Uterus (tissue), 3 donors: ENCODE measurements at regions not wholly inside any gene's neighbourhood (a gene's known extent, or its start where the extent isn't known, plus 50 kb on each side); places are given as distances from the start of the nearest gene placed in this dataset.

Source experiments
- DNase-seq, 2 donors: peaks; one replicate each; pipeline ENCODE4 v3.0.0-alpha.2; 2019 to 2020
- H3K27ac ChIP-seq, 2 donors: fragments of 200-600 bp; sonication (generic); 1 replicate in 1 of 2; 2 replicates in 1 of 2; pipeline ENCODE4 v1.5.1; 2016 to 2018
- H3K27me3 ChIP-seq, 2 donors: fragments of 200-600 bp; sonication (generic); one replicate each; pipeline ENCODE4 v1.5.1; 2018 to 2019; ENCODE audit warnings: control low read depth in 1 of 2
- H3K36me3 ChIP-seq, 2 donors: fragments of 200-600 bp; sonication (generic); one replicate each; pipeline ENCODE4 v1.5.1; 2019; ENCODE audit warnings: control low read depth in 1 of 2
- H3K4me1 ChIP-seq, 2 donors: fragments of 200-600 bp; sonication (generic); one replicate each; pipeline ENCODE4 v1.5.1; 2018 to 2019; ENCODE audit warnings: control low read depth in 1 of 2
- H3K4me3 ChIP-seq, 2 donors: fragments of 200-600 bp; sonication (generic); 1 replicate in 1 of 2; 2 replicates in 1 of 2; pipeline ENCODE4 v1.5.1; 2018 to 2019; ENCODE audit warnings: mild to moderate bottlenecking in 1 of 2
- H3K9me3 ChIP-seq, 2 donors: fragments of 200-600 bp; sonication (generic); one replicate each; pipeline ENCODE4 v1.5.1; 2019; ENCODE audit warnings: control low read depth in 1 of 2
- POLR2A ChIP-seq, 2 donors: fragments of 450-650 bp; IDR thresholded peaks; one replicate each; pipeline ENCODE4 v1.6.1; 2016; ENCODE audit warnings: antibody characterized with exemption in 2 of 2, mild to moderate bottlenecking in 1 of 2, moderate library complexity in 1 of 2
- intact Hi-C: fragments of 100-400 bp; cut with DNase I; formaldehyde crosslinking; loops from one replicate; pipeline ENCODE4 v1.15.1; 2023; ENCODE audit warnings: low total_unique reads
- TF ChIP-seq, protein P1 (sequence below), 4 experiments: fragments of 200-600 bp in 2 of 4; fragments of 450-650 bp in 2 of 4; sonication (generic) in 2 of 4; IDR thresholded peaks; one replicate each; pipeline ENCODE4 v1.5.1; 2016 to 2019; ENCODE audit warnings: antibody characterized with exemption in 4 of 4, mild to moderate bottlenecking in 2 of 4, moderate library complexity in 1 of 4
- donor health status: DM: yes; HTN: yes; CAD: no.

DNA sequence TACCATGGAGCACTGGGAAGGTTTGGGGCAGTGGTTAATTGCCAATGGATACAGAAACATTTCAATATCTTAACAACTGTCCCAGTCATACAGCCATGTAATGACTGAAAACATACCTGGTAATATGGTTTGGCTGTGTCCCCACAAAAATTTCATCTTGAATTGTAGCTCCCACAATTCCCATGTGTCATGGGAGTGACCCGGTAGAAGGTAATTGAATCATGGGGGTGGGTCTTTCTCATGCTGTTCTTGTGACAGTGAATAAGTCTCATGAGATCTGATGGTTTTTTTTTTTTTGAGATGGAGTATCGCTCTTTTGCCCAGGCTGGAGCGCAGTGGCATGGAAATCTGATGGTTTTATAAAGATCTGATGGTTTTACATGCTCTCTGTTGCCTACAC is 284.4 kb downstream of the TCF7L2 start:
- H3K4me3 ChIP-seq, result no peak overlapping the region
- no peak for DNase-seq
- no peaks in the 10 kb centered on the region for H3K36me3 ChIP-seq
- TF ChIP-seq, protein P1, sequence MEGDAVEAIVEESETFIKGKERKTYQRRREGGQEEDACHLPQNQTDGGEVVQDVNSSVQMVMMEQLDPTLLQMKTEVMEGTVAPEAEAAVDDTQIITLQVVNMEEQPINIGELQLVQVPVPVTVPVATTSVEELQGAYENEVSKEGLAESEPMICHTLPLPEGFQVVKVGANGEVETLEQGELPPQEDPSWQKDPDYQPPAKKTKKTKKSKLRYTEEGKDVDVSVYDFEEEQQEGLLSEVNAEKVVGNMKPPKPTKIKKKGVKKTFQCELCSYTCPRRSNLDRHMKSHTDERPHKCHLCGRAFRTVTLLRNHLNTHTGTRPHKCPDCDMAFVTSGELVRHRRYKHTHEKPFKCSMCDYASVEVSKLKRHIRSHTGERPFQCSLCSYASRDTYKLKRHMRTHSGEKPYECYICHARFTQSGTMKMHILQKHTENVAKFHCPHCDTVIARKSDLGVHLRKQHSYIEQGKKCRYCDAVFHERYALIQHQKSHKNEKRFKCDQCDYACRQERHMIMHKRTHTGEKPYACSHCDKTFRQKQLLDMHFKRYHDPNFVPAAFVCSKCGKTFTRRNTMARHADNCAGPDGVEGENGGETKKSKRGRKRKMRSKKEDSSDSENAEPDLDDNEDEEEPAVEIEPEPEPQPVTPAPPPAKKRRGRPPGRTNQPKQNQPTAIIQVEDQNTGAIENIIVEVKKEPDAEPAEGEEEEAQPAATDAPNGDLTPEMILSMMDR (IDR thresholded peaks at IDR 0.05), result no peak
- no peak for TF ChIP-seq POLR2A (IDR thresholded peaks at IDR 0.05)
- no peak overlapping the region for H3K27ac ChIP-seq
- no peaks in the 10 kb centered on the region for H3K9me3 ChIP-seq
- H3K4me1 ChIP-seq, result no peaks in the 10 kb centered on the region
- intact Hi-C loops, result no loop called here
- no peaks in the 10 kb centered on the region for H3K27me3 ChIP-seq

GRCh38 chr10:113235508-113235907 is 285.5 kb downstream of the TCF7L2 start:
- intact Hi-C loops, result no loop called here
- DNase-seq, result no peak

GRCh38 chr10:113236998-113237397 is 287.0 kb downstream of the TCF7L2 start:
- intact Hi-C loops, result no loop called here

More at GRCh38 chr10:113235508-113235907, 285.5 kb downstream of the TCF7L2 start:
- no peaks in the 10 kb centered on the region for H3K9me3 ChIP-seq
- no peaks in the 10 kb centered on the region for H3K36me3 ChIP-seq
- no peak overlapping the region for H3K27ac ChIP-seq
- H3K4me1 ChIP-seq, result no peaks in the 10 kb centered on the region
- TF ChIP-seq, protein P1 (IDR thresholded peaks at IDR 0.05), result no peak
- no peak for TF ChIP-seq POLR2A (IDR thresholded peaks at IDR 0.05)
- no peak overlapping the region for H3K4me3 ChIP-seq
- H3K27me3 ChIP-seq, result no peaks in the 10 kb centered on the region

DNA sequence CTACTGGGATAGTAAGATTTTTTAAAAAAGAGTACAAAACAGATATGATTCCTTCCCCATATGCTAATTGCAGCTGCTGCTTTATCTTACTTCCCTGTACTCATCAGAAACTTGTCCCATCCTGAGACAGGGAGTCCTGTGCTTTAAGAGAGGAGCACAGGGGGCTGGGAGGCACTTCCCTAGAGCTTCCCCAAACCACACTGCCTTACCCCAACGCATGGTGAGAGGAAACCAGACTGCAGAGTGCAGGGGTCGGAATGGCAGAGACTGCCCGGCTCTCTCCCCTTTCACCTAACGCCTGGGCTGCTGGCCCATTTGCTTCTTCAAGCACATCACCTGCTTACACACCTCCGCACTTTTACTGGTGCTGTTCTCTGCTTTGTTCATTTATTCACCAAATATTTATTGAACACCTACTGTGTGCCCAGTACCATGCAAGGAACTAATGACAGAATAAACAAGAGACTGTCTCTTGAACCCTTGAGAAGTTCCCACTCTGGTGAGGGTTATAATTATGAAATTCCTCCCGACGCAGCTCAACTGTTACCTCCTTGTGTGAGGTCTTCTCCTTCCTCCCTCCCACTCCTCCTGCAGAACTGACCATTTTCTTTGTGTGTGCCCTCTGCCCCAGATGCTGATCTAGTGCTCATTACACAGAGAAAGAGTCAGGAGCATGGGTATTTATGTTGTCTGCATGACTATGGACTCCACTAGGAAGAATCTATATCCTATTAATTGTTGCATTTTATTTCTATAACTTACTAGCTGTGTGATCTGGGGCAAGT is 289.7 kb downstream of the TCF7L2 start:
- H3K4me1 ChIP-seq, result no peaks in the 10 kb centered on the region
- intact Hi-C loops, result no loop called here
- no peaks in the 10 kb centered on the region for H3K9me3 ChIP-seq
- no peak overlapping the region for H3K4me3 ChIP-seq
- no peak for DNase-seq
- no peaks in the 10 kb centered on the region for H3K36me3 ChIP-seq
- TF ChIP-seq, protein P1 (IDR thresholded peaks at IDR 0.05), result no peak
- no peak for TF ChIP-seq POLR2A (IDR thresholded peaks at IDR 0.05)
- no peaks in the 10 kb centered on the region for H3K27me3 ChIP-seq
- no peak overlapping the region for H3K27ac ChIP-seq

More at GRCh38 chr10:113236998-113237397, 287.0 kb downstream of the TCF7L2 start:
- no peak for DNase-seq
- Histone ChIP-seq H3K4me1 (no peaks in the 10 kb centered on the region), H3K36me3 (no peaks in the 10 kb centered on the region), H3K27ac (no peak overlapping the region), H3K4me3 (no peak overlapping the region), H3K9me3 (no peaks in the 10 kb centered on the region), H3K27me3 (no peaks in the 10 kb centered on the region)
- TF ChIP-seq, protein P1 (IDR thresholded peaks at IDR 0.05), result no peak

GRCh38 chr10:113240736-113241135 is 290.7 kb downstream of the TCF7L2 start:
- intact Hi-C loops, result no loop called here
- TF ChIP-seq, protein P1 (IDR thresholded peaks at IDR 0.05), result no peak
- no peak for TF ChIP-seq POLR2A (IDR thresholded peaks at IDR 0.05)
- no peaks in the 10 kb centered on the region for H3K36me3 ChIP-seq
- H3K4me1 ChIP-seq, result no peaks in the 10 kb centered on the region
- no peak for DNase-seq
- no peaks in the 10 kb centered on the region for H3K9me3 ChIP-seq
- no peak overlapping the region for H3K4me3 ChIP-seq
- H3K27ac ChIP-seq, result no peak overlapping the region
- H3K27me3 ChIP-seq, result no peaks in the 10 kb centered on the region
